NCI-H1930 (cell line): ENCODE measurements at regions not wholly inside any gene's neighbourhood (a gene's known extent, or its start where the extent isn't known, plus 50 kb on each side); places are given as distances from the start of the nearest gene placed in this dataset.
"Not testable (repeated sequence)": the region's sequence is repeated elsewhere in the genome, so short reads cannot be mapped to it uniquely, and the experiment has no call there.

Source experiments
- DNase-seq, 2 experiments: peaks; one replicate each; lab custom pipeline; 2025; lab: John Stamatoyannopoulos, UW

- no peak for DNase-seq
Measured at GRCh38 chr14:98187281-98187680, 1084.7 kb downstream of the BCL11B start.

- no peak for DNase-seq
Measured at GRCh38 chr14:98189062-98189461, 1082.9 kb downstream of the BCL11B start.

GRCh38 chr14:98189511-98189910 lies 1082.5 kb downstream of the BCL11B start:
- no peak for DNase-seq

GRCh38 chr14:98189944-98190343 lies 1082.1 kb downstream of the BCL11B start:
- DNase-seq, result no peak

- no peak for DNase-seq
Measured at GRCh38 chr14:98192946-98193345, 1079.1 kb downstream of the BCL11B start.

GRCh38 chr14:98194821-98195220 lies 1077.2 kb downstream of the BCL11B start:
- DNase-seq, result no peak

- DNase-seq, result no peak
Measured at GRCh38 chr14:98195256-98195655, 1076.7 kb downstream of the BCL11B start.

GRCh38 chr14:98197933-98198332 lies 1074.1 kb downstream of the BCL11B start:
- no peak for DNase-seq

GRCh38 chr14:98198385-98198784 lies 1073.6 kb downstream of the BCL11B start:
- DNase-seq, result no peak

GRCh38 chr14:98200601-98201000 lies 1071.4 kb downstream of the BCL11B start:
- no peak for DNase-seq

GRCh38 chr14:98203421-98203820 lies 1068.6 kb downstream of the BCL11B start:
- no peak for DNase-seq

GRCh38 chr14:98204139-98204538 lies 1067.9 kb downstream of the BCL11B start:
- DNase-seq, result no peak

- no peak for DNase-seq
Measured at GRCh38 chr14:98207415-98207814, 1064.6 kb downstream of the BCL11B start.

GRCh38 chr14:98208211-98208611 lies 1063.8 kb downstream of the BCL11B start:
- no peak for DNase-seq

- no peak for DNase-seq
Measured at GRCh38 chr14:98208943-98209342, 1063.1 kb downstream of the BCL11B start.

- DNase-seq, result no peak
Measured at GRCh38 chr14:98210045-98210672, 1061.8 kb downstream of the BCL11B start.

- no peak for DNase-seq
Measured at GRCh38 chr14:98217530-98217929, 1054.5 kb downstream of the BCL11B start.

GRCh38 chr14:98218218-98218617 lies 1053.8 kb downstream of the BCL11B start:
- DNase-seq, result no peak

GRCh38 chr14:98219638-98220037 lies 1052.4 kb downstream of the BCL11B start:
- DNase-seq, result no peak

- DNase-seq, result no peak
Measured at GRCh38 chr14:98223106-98223505, 1048.9 kb downstream of the BCL11B start.

GRCh38 chr14:98223710-98224109 lies 1048.3 kb downstream of the BCL11B start:
- DNase-seq, result not testable (repeated sequence)

GRCh38 chr14:98226411-98226810 lies 1045.6 kb downstream of the BCL11B start:
- DNase-seq, result no peak

GRCh38 chr14:98227000-98227726 lies 1044.8 kb downstream of the BCL11B start:
- no peak for DNase-seq

- DNase-seq, result no peak
Measured at GRCh38 chr14:98227727-98228111, 1044.3 kb downstream of the BCL11B start.
